Lung (tissue), 11 donors: ENCODE measurements at regions not wholly inside any gene's neighbourhood (a gene's known extent, or its start where the extent isn't known, plus 50 kb on each side); places are given as distances from the start of the nearest gene placed in this dataset.

Experiments used
- ATAC-seq: fragments of 200-7000 bp; cut with Tn5 transposase; one replicate; pipeline ENCODE4 v1.9.1; 2020; ENCODE audit warnings: moderate number of reproducible peaks; ENCODE audit not compliant: insufficient read depth, low FRiP score
- DNase-seq, 3 donors: peaks; one replicate each; pipeline ENCODE4 v3.0.0-alpha.2; 2013 to 2017
- H3K27ac ChIP-seq, 2 donors: one replicate each; pipeline ENCODE4 v1.5.1; 2013; ENCODE audit warnings: mild to moderate bottlenecking in 2 of 2, moderate library complexity in 2 of 2, control low read depth in 1 of 2, inconsistent platforms in 1 of 2, low read depth in 1 of 2, low read length in 1 of 2
- H3K27me3 ChIP-seq, 3 donors: one replicate each; pipeline ENCODE4 v1.5.1; 2013; ENCODE audit warnings: low read length in 2 of 3; ENCODE audit not compliant: control insufficient read depth in 3 of 3, insufficient read depth in 3 of 3
- H3K36me3 ChIP-seq, 4 donors: one replicate each; pipeline ENCODE4 v1.5.1; 2013; ENCODE audit warnings: low read length in 4 of 4, mild to moderate bottlenecking in 1 of 4, moderate library complexity in 1 of 4; ENCODE audit not compliant: control insufficient read depth in 4 of 4, insufficient read depth in 4 of 4
- H3K4me1 ChIP-seq, 5 donors: one replicate each; pipeline ENCODE4 v1.5.1; 2013; ENCODE audit warnings: low read length in 5 of 5, mild to moderate bottlenecking in 2 of 5, moderate library complexity in 1 of 5; ENCODE audit not compliant: control insufficient read depth in 5 of 5, insufficient read depth in 5 of 5
- H3K4me3 ChIP-seq: one replicate; pipeline ENCODE4 v1.5.1; 2013; ENCODE audit warnings: mild to moderate bottlenecking, control low read depth, moderate library complexity
- H3K9ac ChIP-seq, 2 donors: one replicate each; pipeline ENCODE4 v1.5.1; 2013; ENCODE audit warnings: low read length in 2 of 2, control low read depth in 1 of 2; ENCODE audit not compliant: insufficient read depth in 1 of 2
- H3K9me3 ChIP-seq, 4 donors: one replicate each; pipeline ENCODE4 v1.5.1; 2013; ENCODE audit warnings: low read length in 3 of 4, mild to moderate bottlenecking in 1 of 4, moderate library complexity in 1 of 4; ENCODE audit not compliant: control insufficient read depth in 4 of 4, insufficient read depth in 3 of 4
- CTCF ChIP-seq: IDR thresholded peaks from 2 replicates; pipeline ENCODE4 v1.5.1; 2012; ENCODE audit warnings: mild to moderate bottlenecking; ENCODE audit errors: control extremely low read depth, extremely low read depth
- WGBS, 2 donors: extraction: QIAGEN DNeasy Blood & Tissue Kit; methylation state at CpG; one replicate each; pipeline ENCODE4 v1.1.7; 2013; 5-methylcytosine and 5-hydroxymethylcytosine counted together
- donor health status: control.
- donor health status: control.
- donor health status: Bipolar disorder and iron deficiency.
- donor health status: healthy.
- donor health status: DM: yes; HTN: yes; CAD: no.

GRCh38 chr18:38996056-38996455 lies 1430.5 kb upstream of the CELF4 start:
- 85 to 92% methylated on average over 3 of the region's 3 CpGs for WGBS, 2 donors
- Histone ChIP-seq H3K4me1 (no peaks in the 10 kb centered on the region), H3K9ac (no peak overlapping the region), H3K9me3 (peaks cover 0 to 3% (median 0%) of the 10 kb centered on the region in 4 donors), H3K27me3 (no peaks in the 10 kb centered on the region), H3K27ac (no peak overlapping the region), H3K36me3 (no peaks in the 10 kb centered on the region), H3K4me3 (no peak overlapping the region)
- no peak for TF ChIP-seq CTCF
- DNase-seq = no peak
- no peak for ATAC-seq

GRCh38 chr18:38993342-38993741 lies 1427.7 kb upstream of the CELF4 start:
- DNase-seq = no peak
- Histone ChIP-seq H3K27me3 (no peaks in the 10 kb centered on the region), H3K9ac (no peak overlapping the region), H3K4me3 (no peak overlapping the region), H3K36me3 (no peaks in the 10 kb centered on the region), H3K4me1 (no peaks in the 10 kb centered on the region), H3K9me3 (peaks cover 0 to 4% (median 0%) of the 10 kb centered on the region in 4 donors), H3K27ac (no peak overlapping the region)
- ATAC-seq = no peak
- 75 to 79% methylated on average over 1 of the region's 1 CpG for WGBS, 2 donors
- no peak for TF ChIP-seq CTCF

GRCh38 chr18:38984968-38985367 lies 1419.4 kb upstream of the CELF4 start:
- peaks cover 0 to 4% (median 0%) of the 10 kb centered on the region in 4 donors for H3K9me3 ChIP-seq
- H3K4me1 ChIP-seq = no peaks in the 10 kb centered on the region
- no peaks in the 10 kb centered on the region for H3K36me3 ChIP-seq
- H3K4me3 ChIP-seq = no peak overlapping the region
- no peaks in the 10 kb centered on the region for H3K27me3 ChIP-seq
- DNase-seq = no peak
- ATAC-seq = no peak
- no peak overlapping the region for H3K27ac ChIP-seq
- H3K9ac ChIP-seq = no peak overlapping the region
- no peak for TF ChIP-seq CTCF

GRCh38 chr18:38982072-38982471 lies 1416.5 kb upstream of the CELF4 start:
- TF ChIP-seq CTCF = no peak
- ATAC-seq (no peak), DNase-seq (no peak)
- WGBS, 2 donors = 88 to 100% methylated on average over 1 of the region's 1 CpG
- Histone ChIP-seq H3K27ac (no peak overlapping the region), H3K36me3 (no peaks in the 10 kb centered on the region), H3K9ac (no peak overlapping the region), H3K4me1 (no peaks in the 10 kb centered on the region), H3K27me3 (no peaks in the 10 kb centered on the region), H3K4me3 (no peak overlapping the region), H3K9me3 (peaks cover 0 to 4% (median 0%) of the 10 kb centered on the region in 4 donors)
